ENCODE measurements at regions not wholly inside any gene's neighbourhood (a gene's known extent, or its start where the extent isn't known, plus 50 kb on each side); places are given as distances from the start of the nearest gene placed in this dataset.

DNA sequence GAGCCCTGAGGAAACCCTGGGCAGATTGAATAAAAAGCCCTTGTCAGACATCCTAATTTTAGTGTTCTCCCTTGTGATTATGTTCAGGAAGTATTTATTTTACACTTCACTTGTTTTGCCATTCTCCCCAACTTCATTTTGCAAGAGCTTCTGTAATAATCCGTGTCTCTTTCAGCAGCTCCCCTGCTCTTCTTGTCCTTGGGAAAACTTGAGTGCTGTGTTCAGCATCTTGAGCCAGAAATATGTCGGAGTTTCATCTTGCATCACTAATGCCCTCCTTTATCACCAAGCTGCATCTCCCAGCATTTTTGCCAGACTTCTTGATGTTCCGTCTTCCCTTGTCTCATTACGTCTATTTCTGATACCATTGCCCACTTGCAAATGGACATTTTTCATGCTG, 486.5 kb upstream of the EEF2KMT start:
- POLR2A ChIA-PET, result no interaction called here
- DNase-seq (ENCODE audit: low read depth, low spot score), result no peak
- TF ChIP-seq, protein P1, sequence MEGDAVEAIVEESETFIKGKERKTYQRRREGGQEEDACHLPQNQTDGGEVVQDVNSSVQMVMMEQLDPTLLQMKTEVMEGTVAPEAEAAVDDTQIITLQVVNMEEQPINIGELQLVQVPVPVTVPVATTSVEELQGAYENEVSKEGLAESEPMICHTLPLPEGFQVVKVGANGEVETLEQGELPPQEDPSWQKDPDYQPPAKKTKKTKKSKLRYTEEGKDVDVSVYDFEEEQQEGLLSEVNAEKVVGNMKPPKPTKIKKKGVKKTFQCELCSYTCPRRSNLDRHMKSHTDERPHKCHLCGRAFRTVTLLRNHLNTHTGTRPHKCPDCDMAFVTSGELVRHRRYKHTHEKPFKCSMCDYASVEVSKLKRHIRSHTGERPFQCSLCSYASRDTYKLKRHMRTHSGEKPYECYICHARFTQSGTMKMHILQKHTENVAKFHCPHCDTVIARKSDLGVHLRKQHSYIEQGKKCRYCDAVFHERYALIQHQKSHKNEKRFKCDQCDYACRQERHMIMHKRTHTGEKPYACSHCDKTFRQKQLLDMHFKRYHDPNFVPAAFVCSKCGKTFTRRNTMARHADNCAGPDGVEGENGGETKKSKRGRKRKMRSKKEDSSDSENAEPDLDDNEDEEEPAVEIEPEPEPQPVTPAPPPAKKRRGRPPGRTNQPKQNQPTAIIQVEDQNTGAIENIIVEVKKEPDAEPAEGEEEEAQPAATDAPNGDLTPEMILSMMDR (IDR thresholded peaks at IDR 0.05; ENCODE audit: insufficient read depth, low read length, missing control alignments), result no peak
- no peak overlapping the region for H3K4me3 ChIP-seq (ENCODE audit: low read depth, low read length)
- CTCF ChIA-PET, result no interaction called here

- DNase-seq (ENCODE audit: low read depth, low spot score), result no peak
- ChIA-PET CTCF (no interaction called here), POLR2A (no interaction called here)
- no peak overlapping the region for H3K4me3 ChIP-seq (ENCODE audit: low read depth, low read length)
- TF ChIP-seq, protein P1 (IDR thresholded peaks at IDR 0.05; ENCODE audit: insufficient read depth, low read length, missing control alignments), result no peak
Measured at GRCh38 chr16:5582529-5582928, 484.9 kb upstream of the EEF2KMT start.

DNA sequence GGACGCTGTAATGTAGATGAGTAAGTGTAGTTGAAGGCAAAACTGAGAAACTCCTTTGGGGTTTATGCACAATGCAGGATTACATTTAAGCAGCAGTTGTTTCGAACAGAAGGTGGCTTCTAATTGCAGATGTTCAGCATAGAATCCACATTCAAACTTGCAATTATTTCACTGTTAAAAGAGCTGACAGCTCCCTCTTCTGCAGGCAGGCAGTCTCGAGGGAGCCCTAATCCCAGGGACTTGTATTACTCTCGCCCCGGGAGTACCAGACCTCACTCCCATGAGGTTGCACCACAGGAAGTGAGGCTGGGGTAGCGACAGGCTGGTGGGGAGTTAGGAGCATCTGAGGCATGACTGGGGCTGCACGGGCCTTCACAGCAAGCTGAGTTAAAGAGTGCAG, 484.3 kb upstream of the EEF2KMT start:
- no peak for DNase-seq (ENCODE audit: low read depth, low spot score)
- TF ChIP-seq, protein P1 (IDR thresholded peaks at IDR 0.05; ENCODE audit: insufficient read depth, low read length, missing control alignments), result no peak
- H3K4me3 ChIP-seq (ENCODE audit: low read depth, low read length), result no peak overlapping the region
- ChIA-PET CTCF (no interaction called here), POLR2A (no interaction called here)

DNA sequence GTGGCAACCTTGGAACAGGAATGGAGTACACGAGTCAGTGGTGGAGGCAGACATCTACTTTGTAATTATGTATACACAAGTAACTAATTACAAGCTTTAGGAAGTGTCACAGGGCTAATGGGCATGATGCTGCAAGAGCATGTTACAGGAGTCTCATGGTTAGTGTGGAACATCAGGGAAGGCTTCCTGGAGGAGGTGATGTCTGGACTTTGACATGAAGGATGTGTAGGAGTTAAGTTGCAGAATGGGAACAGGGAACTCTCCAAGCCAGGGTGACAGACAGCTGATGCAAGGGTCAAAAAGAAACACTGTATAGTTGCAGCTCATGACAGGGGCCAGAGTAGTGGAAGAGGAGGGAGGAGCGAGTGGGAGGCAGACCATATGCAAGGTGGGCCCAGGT, 483.8 kb upstream of the EEF2KMT start:
- TF ChIP-seq, protein P1 (IDR thresholded peaks at IDR 0.05; ENCODE audit: insufficient read depth, low read length, missing control alignments), result no peak
- H3K4me3 ChIP-seq (ENCODE audit: low read depth, low read length), result no peak overlapping the region
- DNase-seq (ENCODE audit: low read depth, low spot score), result no peak
- ChIA-PET POLR2A (no interaction called here), CTCF (no interaction called here)

DNA sequence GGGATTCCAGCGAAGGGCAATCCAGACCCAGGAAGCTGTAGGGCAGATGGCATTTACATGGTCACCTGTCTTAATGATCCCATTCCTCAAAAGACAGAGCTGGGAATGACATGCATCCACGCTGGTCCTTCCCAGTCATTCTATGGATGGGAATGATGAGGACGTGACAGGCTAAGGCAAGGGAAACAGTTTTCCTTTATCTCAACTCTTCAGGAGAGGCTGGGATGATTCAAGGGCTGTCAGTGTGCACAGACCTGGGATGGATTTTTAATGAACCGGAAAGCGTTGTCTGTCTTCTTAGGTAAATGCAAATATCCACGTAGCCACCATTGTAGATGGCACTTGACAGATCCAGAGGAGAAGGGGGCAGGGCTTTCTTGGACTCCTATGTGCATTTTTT, 483.2 kb upstream of the EEF2KMT start:
- DNase-seq (ENCODE audit: low read depth, low spot score), result no peak
- ChIA-PET POLR2A (no interaction called here), CTCF (no interaction called here)
- TF ChIP-seq, protein P1 (IDR thresholded peaks at IDR 0.05; ENCODE audit: insufficient read depth, low read length, missing control alignments), result no peak
- H3K4me3 ChIP-seq (ENCODE audit: low read depth, low read length), result no peak overlapping the region

DNA sequence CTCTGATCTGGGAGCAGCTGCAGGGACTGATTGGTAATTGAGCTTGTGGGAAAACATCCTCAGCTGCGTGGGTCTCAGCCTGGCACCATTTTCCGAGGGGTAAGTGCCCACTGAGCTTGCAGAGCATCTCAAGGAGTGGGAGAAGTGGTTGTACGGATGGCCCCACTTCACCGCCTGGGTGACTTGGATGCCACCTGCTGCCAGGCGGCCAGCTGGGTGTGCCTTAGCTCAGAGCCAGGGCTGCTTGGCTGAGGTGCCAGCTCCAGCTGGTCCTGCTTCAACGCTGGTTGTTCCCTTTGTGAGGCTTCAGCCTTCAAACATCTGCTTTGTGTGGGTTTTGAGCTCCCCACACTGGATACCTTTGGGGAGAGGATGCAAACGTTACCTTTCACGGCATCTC, 482.7 kb upstream of the EEF2KMT start:
- DNase-seq (ENCODE audit: low read depth, low spot score), result no peak
- TF ChIP-seq, protein P1 (IDR thresholded peaks at IDR 0.05; ENCODE audit: insufficient read depth, low read length, missing control alignments), result no peak
- CTCF ChIA-PET, result no interaction called here

More for the DNA sequence above, 482.7 kb upstream of the EEF2KMT start:
- POLR2A ChIA-PET, result no interaction called here
- no peak overlapping the region for H3K4me3 ChIP-seq (ENCODE audit: low read depth, low read length)

Measured in AG04449 (cell line).